HEK293 (cell line): ENCODE measurements at regions not wholly inside any gene's neighbourhood (a gene's known extent, or its start where the extent isn't known, plus 50 kb on each side); places are given as distances from the start of the nearest gene placed in this dataset.

Experiments
- REPIN1 ChIP-seq: fragments of 450-650 bp; formaldehyde crosslinking; IDR thresholded peaks from 2 replicates; pipeline ENCODE4 v1.5.1; 2017; ENCODE audit warnings: missing biosample characterization, missing genetic modification characterization, low read depth
- REST ChIP-seq: fragments of 450-650 bp; formaldehyde crosslinking; IDR thresholded peaks from 2 replicates; pipeline ENCODE4 v1.5.1; 2016; ENCODE audit warnings: missing biosample characterization, missing genetic modification characterization
- SP2 ChIP-seq: fragments of 450-650 bp; formaldehyde crosslinking; IDR thresholded peaks from 2 replicates; pipeline ENCODE4 v1.5.1; 2016; ENCODE audit warnings: missing biosample characterization, missing genetic modification characterization
- TRIM28 ChIP-seq: IDR thresholded peaks from 2 replicates; pipeline ENCODE4 v1.6.1; 2011; ENCODE audit warnings: low read length, control low read depth, borderline replicate concordance
- ZBTB20 ChIP-seq: fragments of 450-650 bp; formaldehyde crosslinking; IDR thresholded peaks from 2 replicates; pipeline ENCODE4 v1.5.1; 2016; ENCODE audit warnings: missing biosample characterization, missing genetic modification characterization
- ZBTB26 ChIP-seq: fragments of 450-650 bp; formaldehyde crosslinking; optimal IDR thresholded peaks from 2 replicates; pipeline ENCODE3; 2016; ENCODE audit warnings: missing biosample characterization, mild to moderate bottlenecking, missing genetic modification characterization
- ZNF114 ChIP-seq: fragments of 450-650 bp; formaldehyde crosslinking; IDR thresholded peaks from 2 replicates; pipeline ENCODE4 v1.5.0; 2017; ENCODE audit warnings: missing biosample characterization, missing genetic modification characterization
- ZNF350 ChIP-seq: fragments of 450-650 bp; formaldehyde crosslinking; IDR thresholded peaks from 2 replicates; pipeline ENCODE4 v1.5.0; 2017; ENCODE audit warnings: missing biosample characterization, mild to moderate bottlenecking, missing genetic modification characterization
- ZNF544 ChIP-seq: fragments of 450-650 bp; formaldehyde crosslinking; IDR thresholded peaks from 2 replicates; pipeline ENCODE4 v1.5.0; 2017; ENCODE audit warnings: missing biosample characterization, missing genetic modification characterization
- TF ChIP-seq, protein P1 (sequence below): fragments of 450-650 bp; formaldehyde crosslinking; IDR thresholded peaks from 2 replicates; pipeline ENCODE4 v1.5.1; 2016; ENCODE audit warnings: missing biosample characterization, missing genetic modification characterization

- no peak for TF ChIP-seq ZNF114
- TF ChIP-seq, protein P1, sequence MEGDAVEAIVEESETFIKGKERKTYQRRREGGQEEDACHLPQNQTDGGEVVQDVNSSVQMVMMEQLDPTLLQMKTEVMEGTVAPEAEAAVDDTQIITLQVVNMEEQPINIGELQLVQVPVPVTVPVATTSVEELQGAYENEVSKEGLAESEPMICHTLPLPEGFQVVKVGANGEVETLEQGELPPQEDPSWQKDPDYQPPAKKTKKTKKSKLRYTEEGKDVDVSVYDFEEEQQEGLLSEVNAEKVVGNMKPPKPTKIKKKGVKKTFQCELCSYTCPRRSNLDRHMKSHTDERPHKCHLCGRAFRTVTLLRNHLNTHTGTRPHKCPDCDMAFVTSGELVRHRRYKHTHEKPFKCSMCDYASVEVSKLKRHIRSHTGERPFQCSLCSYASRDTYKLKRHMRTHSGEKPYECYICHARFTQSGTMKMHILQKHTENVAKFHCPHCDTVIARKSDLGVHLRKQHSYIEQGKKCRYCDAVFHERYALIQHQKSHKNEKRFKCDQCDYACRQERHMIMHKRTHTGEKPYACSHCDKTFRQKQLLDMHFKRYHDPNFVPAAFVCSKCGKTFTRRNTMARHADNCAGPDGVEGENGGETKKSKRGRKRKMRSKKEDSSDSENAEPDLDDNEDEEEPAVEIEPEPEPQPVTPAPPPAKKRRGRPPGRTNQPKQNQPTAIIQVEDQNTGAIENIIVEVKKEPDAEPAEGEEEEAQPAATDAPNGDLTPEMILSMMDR (tag by site-specific recombination), result no peak
- TF ChIP-seq TRIM28, result no peak
- no peak for TF ChIP-seq SP2 (tag by site-specific recombination)
- no peak for TF ChIP-seq ZNF544 (tag by site-specific recombination)
- TF ChIP-seq REST (tag by site-specific recombination), result no peak
- no peak for TF ChIP-seq ZNF350
- TF ChIP-seq REPIN1 (tag by site-specific recombination), result no peak
- no peak for TF ChIP-seq ZBTB26 (tag by site-specific recombination)
- TF ChIP-seq ZBTB20 (tag by site-specific recombination), result no peak
These were observed 448.4 kb downstream of the EPM2A start for GRCh38 chr6:145286916-145287315.
